Mesenchymal stem cell (in vitro differentiated cells and primary cell): ENCODE measurements at regions not wholly inside any gene's neighbourhood (a gene's known extent, or its start where the extent isn't known, plus 50 kb on each side); places are given as distances from the start of the nearest gene placed in this dataset.

Experiments used
- DNase-seq: peaks from one replicate; pipeline ENCODE4 v3.0.0-alpha.2; 2013
- H2AFZ ChIP-seq: one replicate; pipeline ENCODE4 v1.6.1; 2013; ENCODE audit warnings: low read depth, mild to moderate bottlenecking, control low read depth, inconsistent platforms, low read length, moderate library complexity
- H2AK5ac ChIP-seq: 2 replicates; pipeline ENCODE4 v1.6.1; 2013; ENCODE audit warnings: low read length, moderate library complexity, mild to moderate bottlenecking, inconsistent platforms; ENCODE audit not compliant: severe bottlenecking
- H2BK120ac ChIP-seq: one replicate; pipeline ENCODE4 v1.6.1; 2013; ENCODE audit warnings: low read depth, mild to moderate bottlenecking, inconsistent platforms, low read length, moderate library complexity
- H2BK12ac ChIP-seq, 2 experiments: one replicate each; pipeline ENCODE4 v1.6.1; 2013; ENCODE audit warnings: inconsistent platforms in 2 of 2, low read length in 2 of 2, mild to moderate bottlenecking in 2 of 2, moderate library complexity in 2 of 2, control low read depth in 1 of 2
- H2BK15ac ChIP-seq: one replicate; pipeline ENCODE4 v1.6.1; 2013; ENCODE audit warnings: mild to moderate bottlenecking, low read depth, inconsistent platforms; ENCODE audit not compliant: poor library complexity, severe bottlenecking
- H2BK5ac ChIP-seq: 2 replicates; pipeline ENCODE4 v1.6.1; 2013; ENCODE audit warnings: low read depth, mild to moderate bottlenecking, low read length, control low read depth, inconsistent platforms; ENCODE audit not compliant: poor library complexity, severe bottlenecking
- H3K14ac ChIP-seq, 2 experiments: one replicate each; pipeline ENCODE4 v1.6.1; 2013; ENCODE audit warnings: inconsistent platforms in 2 of 2, low read length in 2 of 2, control low read depth in 1 of 2, mild to moderate bottlenecking in 1 of 2, moderate library complexity in 1 of 2
- H3K18ac ChIP-seq, 2 experiments: one replicate each; pipeline ENCODE4 v1.6.1; 2013; ENCODE audit warnings: inconsistent platforms in 2 of 2, low read length in 2 of 2, control low read depth in 1 of 2, low read depth in 1 of 2, mild to moderate bottlenecking in 1 of 2
- H3K23ac ChIP-seq, 2 experiments: one replicate each; pipeline ENCODE4 v1.6.1; 2013; ENCODE audit warnings: inconsistent platforms in 2 of 2, low read length in 2 of 2, mild to moderate bottlenecking in 2 of 2, moderate library complexity in 2 of 2, control low read depth in 1 of 2
- H3K27ac ChIP-seq: 2 replicates; pipeline ENCODE4 v1.5.1; 2013; ENCODE audit warnings: mild to moderate bottlenecking, moderate library complexity, low read length, control low read depth, inconsistent platforms; ENCODE audit not compliant: poor library complexity, severe bottlenecking
- H3K27me3 ChIP-seq, 2 experiments: 2 replicates each; pipeline versions ENCODE4 v1.6.1 to v1.7.0; 2013; ENCODE audit warnings: low read length in 2 of 2, mild to moderate bottlenecking in 2 of 2, moderate library complexity in 2 of 2, control low read depth in 1 of 2, inconsistent platforms in 1 of 2; ENCODE audit not compliant: control insufficient read depth in 1 of 2, insufficient read depth in 1 of 2
- H3K36me3 ChIP-seq, 2 experiments: 2 replicates each; pipeline versions ENCODE4 v1.6.1 to v1.7.0; 2013; ENCODE audit warnings: low read length in 2 of 2, control low read depth in 1 of 2, inconsistent platforms in 1 of 2, low read depth in 1 of 2, mild to moderate bottlenecking in 1 of 2; ENCODE audit not compliant: insufficient read depth in 2 of 2, control insufficient read depth in 1 of 2
- H3K4ac ChIP-seq, 2 experiments: one replicate each; pipeline ENCODE4 v1.6.1; 2013; ENCODE audit warnings: inconsistent platforms in 2 of 2, low read length in 2 of 2, mild to moderate bottlenecking in 2 of 2, moderate library complexity in 2 of 2, control low read depth in 1 of 2, low read depth in 1 of 2
- H3K4me1 ChIP-seq: 2 replicates; pipeline ENCODE4 v1.6.1; 2013; ENCODE audit warnings: low read depth, low read length, control low read depth; ENCODE audit not compliant: control insufficient read depth, insufficient read depth
- H3K4me2 ChIP-seq: 2 replicates; pipeline ENCODE4 v1.6.1; 2013; ENCODE audit warnings: low read length, mild to moderate bottlenecking, inconsistent platforms; ENCODE audit not compliant: poor library complexity, severe bottlenecking
- H3K4me3 ChIP-seq, 2 experiments: 2 replicates each; pipeline versions ENCODE4 v1.5.1 to v1.7.0; 2013; ENCODE audit warnings: low read length in 2 of 2, mild to moderate bottlenecking in 2 of 2, control low read depth in 1 of 2, low read depth in 1 of 2; ENCODE audit not compliant: insufficient read depth in 1 of 2
- H3K79me1 ChIP-seq: replicated peaks from 2 replicates; pipeline ENCODE4 v1.6.1; 2013; ENCODE audit warnings: mild to moderate bottlenecking, control low read depth, low read length, inconsistent platforms; ENCODE audit not compliant: poor library complexity, severe bottlenecking
- H3K9ac ChIP-seq: 2 replicates; pipeline ENCODE4 v1.7.0; 2013; ENCODE audit warnings: mild to moderate bottlenecking, low read length, moderate library complexity
- H3K9me3 ChIP-seq: 2 replicates; pipeline ENCODE4 v1.7.0; 2013; ENCODE audit warnings: mild to moderate bottlenecking, low read length; ENCODE audit not compliant: control insufficient read depth
- H4K8ac ChIP-seq: one replicate; pipeline ENCODE4 v1.6.1; 2013; ENCODE audit warnings: inconsistent platforms, mild to moderate bottlenecking, low read length, moderate library complexity
- H4K91ac ChIP-seq: one replicate; pipeline ENCODE4 v1.6.1; 2013; ENCODE audit warnings: mild to moderate bottlenecking, low read length, inconsistent platforms
- WGBS: methylation state at CpG from one replicate; pipeline ENCODE4 v1.1.7; 2013; ENCODE audit warnings: mixed read lengths; 5-methylcytosine and 5-hydroxymethylcytosine counted together

DNA sequence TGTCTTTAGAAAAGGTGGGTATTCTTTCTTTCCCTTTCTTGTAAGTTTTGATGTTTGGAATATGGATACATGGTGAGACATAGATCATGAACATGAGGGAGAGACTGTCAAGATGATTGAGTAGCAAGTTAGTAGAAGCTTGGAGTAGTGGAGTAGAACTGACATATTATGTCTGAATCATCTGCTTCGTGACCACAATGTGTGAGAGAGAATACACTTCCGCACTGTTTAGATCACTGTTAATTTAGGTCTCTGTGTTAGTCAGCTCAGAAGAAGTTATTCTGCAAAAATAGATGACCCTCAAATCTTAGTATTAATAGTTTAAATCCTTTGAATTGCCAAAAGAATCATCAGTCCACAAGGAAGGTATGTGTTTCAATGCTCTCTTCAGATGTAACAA lies 151.0 kb downstream of the OXSM start:
- Histone ChIP-seq H3K4me3 (no peak overlapping the region), H3K23ac (no peak overlapping the region), H2BK15ac (no peak overlapping the region), H3K4ac (no peak overlapping the region), H3K14ac (no peak overlapping the region), H3K9me3 (no peaks in the 10 kb centered on the region), H2AFZ (no peak overlapping the region), H3K9ac (no peak overlapping the region), H2AK5ac (no peak overlapping the region), H2BK5ac (no peak overlapping the region), H3K4me1 (no peaks in the 10 kb centered on the region), H3K4me2 (no peak overlapping the region), H4K8ac (no peak overlapping the region), H2BK12ac (no peak overlapping the region), H4K91ac (no peak overlapping the region), H3K18ac (no peak overlapping the region), H3K27ac (no peak overlapping the region), H3K36me3 (no peaks in the 10 kb centered on the region), H2BK120ac (no peak overlapping the region), H3K27me3 (no peaks in the 10 kb centered on the region), H3K79me1 (no peaks in the 10 kb centered on the region)
- WGBS: 67% methylated on average over 2 of the region's 2 CpGs
- no peak for DNase-seq

DNA sequence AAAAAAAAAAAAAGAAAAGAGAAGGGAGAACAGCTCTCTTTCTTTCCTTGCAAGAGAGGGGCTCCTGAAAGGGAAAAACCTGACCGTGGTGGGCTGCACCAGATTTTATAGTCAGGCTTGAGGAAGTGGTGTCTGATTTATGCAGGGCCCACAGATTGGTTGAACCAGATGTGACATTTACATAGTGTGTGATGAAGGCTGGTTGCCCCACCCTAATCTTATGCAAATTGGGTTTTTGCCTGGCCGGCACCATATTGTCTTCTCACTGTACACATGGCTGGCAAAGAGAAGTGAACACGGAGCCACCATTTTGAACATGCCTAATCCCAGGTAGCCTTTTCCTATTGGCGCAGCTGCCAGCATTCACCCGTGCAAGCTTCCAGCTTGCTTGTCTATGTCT lies 154.4 kb downstream of the OXSM start:
- no peak overlapping the region for H2BK12ac ChIP-seq

DNA sequence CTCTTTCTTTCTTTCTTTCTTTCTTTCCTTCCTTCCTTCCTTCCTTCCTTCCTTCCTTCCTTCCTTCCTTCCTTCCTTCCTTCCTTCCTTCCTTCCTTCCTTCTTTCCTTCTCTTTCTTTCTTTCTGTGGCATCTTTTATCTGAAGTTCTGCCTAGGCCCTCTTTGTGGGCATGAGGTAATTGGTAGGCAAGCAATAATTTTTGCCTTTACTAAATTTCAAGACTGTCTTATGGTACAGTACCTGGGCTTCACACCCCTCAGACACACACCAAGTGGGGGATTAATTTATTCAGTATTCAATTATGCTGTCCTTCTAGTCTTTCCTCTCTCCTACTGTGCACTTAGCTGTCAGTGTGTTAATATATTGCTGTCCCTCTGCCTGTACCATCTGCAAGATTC lies 155.5 kb downstream of the OXSM start:
- Histone ChIP-seq H2AK5ac (no peak overlapping the region), H2BK15ac (no peak overlapping the region), H2BK120ac (no peak overlapping the region), H3K4me2 (no peak overlapping the region), H3K79me1 (no peaks in the 10 kb centered on the region), H3K23ac (no peak overlapping the region), H2BK12ac (no peak overlapping the region), H3K4me1 (no peaks in the 10 kb centered on the region), H2AFZ (no peak overlapping the region), H3K9me3 (peaks cover 7% of the 10 kb centered on the region), H3K4me3 (no peak overlapping the region), H3K27me3 (no peaks in the 10 kb centered on the region), H3K27ac (no peak overlapping the region), H3K9ac (no peak overlapping the region), H4K8ac (no peak overlapping the region), H3K14ac (no peak overlapping the region), H2BK5ac (no peak overlapping the region), H4K91ac (no peak overlapping the region), H3K18ac (no peak overlapping the region), H3K36me3 (no peaks in the 10 kb centered on the region), H3K4ac (no peak overlapping the region)
- DNase-seq: no peak

More for the DNA sequence above, 154.4 kb downstream of the OXSM start:
- Histone ChIP-seq H3K18ac (no peak overlapping the region), H3K79me1 (no peaks in the 10 kb centered on the region), H4K8ac (no peak overlapping the region), H2AFZ (no peak overlapping the region), H3K14ac (no peak overlapping the region), H3K36me3 (no peaks in the 10 kb centered on the region), H2BK120ac (no peak overlapping the region), H4K91ac (no peak overlapping the region), H3K4me3 (no peak overlapping the region), H3K27ac (no peak overlapping the region), H3K4me2 (no peak overlapping the region), H3K23ac (no peak overlapping the region), H2BK5ac (no peak overlapping the region), H3K9me3 (peaks cover 5% of the 10 kb centered on the region), H3K4me1 (no peaks in the 10 kb centered on the region), H3K9ac (no peak overlapping the region), H2BK15ac (no peak overlapping the region), H2AK5ac (no peak overlapping the region), H3K27me3 (no peaks in the 10 kb centered on the region), H3K4ac (no peak overlapping the region)
- DNase-seq: no peak
- whole genome bisulfite sequencing: 90% methylated on average over 5 of the region's 5 CpGs

DNA sequence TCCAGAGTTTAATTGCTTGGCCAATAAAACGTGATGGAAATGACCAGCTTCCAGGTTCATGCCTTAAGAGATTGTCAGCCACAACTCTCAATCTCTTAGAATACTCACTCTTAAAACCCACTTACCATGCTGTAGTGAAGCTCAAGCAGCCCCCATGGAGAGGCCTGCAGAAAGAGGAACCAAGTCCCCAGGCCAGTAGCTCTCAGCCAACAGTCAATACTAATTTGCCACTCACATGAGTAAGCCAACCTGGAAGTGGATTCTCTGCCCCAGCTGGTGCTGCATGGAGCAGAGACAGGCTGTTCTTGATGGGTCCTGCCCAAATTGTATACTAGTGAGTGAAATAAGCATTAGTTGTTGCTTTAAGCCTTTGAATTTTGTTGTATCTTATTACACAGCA lies 155.9 kb downstream of the OXSM start:
- no peaks in the 10 kb centered on the region for H3K79me1 ChIP-seq

More for the DNA sequence above, 155.9 kb downstream of the OXSM start:
- H4K91ac ChIP-seq: no peak overlapping the region
- H3K18ac ChIP-seq: no peak overlapping the region
- no peak overlapping the region for H2BK15ac ChIP-seq
- 61% methylated on average over 1 of the region's 1 CpG for WGBS
- no peak overlapping the region for H2AFZ ChIP-seq
- no peak overlapping the region for H2BK5ac ChIP-seq
- H3K9me3 ChIP-seq: peaks cover 9% of the 10 kb centered on the region
- no peak for DNase-seq
- no peak overlapping the region for H2AK5ac ChIP-seq
- no peak overlapping the region for H3K9ac ChIP-seq
- no peak overlapping the region for H3K4ac ChIP-seq
- H3K27me3 ChIP-seq: no peaks in the 10 kb centered on the region
- H3K36me3 ChIP-seq: no peaks in the 10 kb centered on the region
- H2BK120ac ChIP-seq: no peak overlapping the region
- no peak overlapping the region for H3K23ac ChIP-seq
- H3K4me2 ChIP-seq: no peak overlapping the region
- H2BK12ac ChIP-seq: no peak overlapping the region
- H3K4me1 ChIP-seq: no peaks in the 10 kb centered on the region
- no peak overlapping the region for H3K27ac ChIP-seq
- no peak overlapping the region for H3K14ac ChIP-seq
- no peak overlapping the region for H4K8ac ChIP-seq
- H3K4me3 ChIP-seq: no peak overlapping the region
